ENCODE measurements at regions not wholly inside any gene's neighbourhood (a gene's known extent, or its start where the extent isn't known, plus 50 kb on each side); places are given as distances from the start of the nearest gene placed in this dataset. TPM values are rescaled to one million over a fixed set of nuclear protein-coding genes. Genes with fewer than 3 reads are reported as not detected.

DNA sequence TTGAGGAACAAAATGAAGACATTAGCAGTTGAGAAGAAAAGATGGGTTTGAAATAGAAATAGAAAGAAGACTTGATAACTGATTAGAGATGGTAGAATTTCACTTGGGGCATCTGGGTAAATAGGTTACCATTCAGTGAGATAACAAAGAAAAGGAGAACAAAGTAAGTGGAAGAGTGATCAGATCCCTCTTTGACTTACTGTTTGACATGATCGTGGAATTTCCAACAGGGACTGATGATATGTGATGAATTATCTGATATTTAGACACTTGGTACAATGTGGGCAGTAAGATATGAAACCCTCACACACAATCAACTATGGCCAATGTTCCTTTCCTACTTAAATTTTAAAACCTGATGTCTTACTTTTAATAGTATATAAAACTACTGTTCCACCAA, 70.1 kb upstream of the STARD4 start:
- DNase-seq (ENCODE audit: low spot score): no peak

DNA sequence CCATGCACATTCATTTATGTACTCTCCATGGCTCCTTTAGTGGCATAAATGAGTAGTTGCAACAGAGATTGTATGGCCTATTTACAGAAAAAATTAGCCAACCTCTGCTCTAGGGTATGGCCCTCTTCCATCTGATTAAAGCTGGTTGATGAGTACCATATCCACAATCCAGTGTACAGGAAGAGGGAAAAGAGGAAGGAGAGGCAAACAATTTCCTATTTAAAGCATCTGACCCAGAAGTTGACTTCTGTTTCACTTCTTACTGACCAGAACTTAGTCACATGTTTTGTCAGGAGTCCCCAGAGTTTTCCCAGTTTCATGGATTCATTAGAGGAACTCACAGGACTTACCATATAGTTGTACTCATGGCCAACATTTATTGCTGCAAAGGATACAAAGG, 68.6 kb upstream of the STARD4 start:
- no peak for DNase-seq (ENCODE audit: low spot score)

DNA sequence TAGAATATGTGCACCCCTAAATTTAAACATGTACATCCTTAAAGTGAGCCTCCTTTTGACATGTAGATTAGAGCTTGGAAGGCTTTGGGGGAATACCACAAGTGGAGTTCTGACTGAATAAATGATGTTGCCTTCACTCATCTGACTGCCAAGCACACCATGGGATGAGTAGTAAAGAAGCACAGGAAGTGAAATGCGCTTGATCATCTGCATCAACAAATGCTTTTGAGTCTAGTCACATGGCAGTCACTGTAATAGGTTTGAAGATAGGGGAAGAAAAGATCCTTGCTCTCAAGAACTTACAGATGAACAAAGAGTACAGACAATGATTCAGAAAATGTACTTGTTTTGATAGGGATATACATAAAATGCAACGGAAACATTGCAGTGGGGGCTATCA, 62.0 kb upstream of the STARD4 start:
- no peak for DNase-seq (ENCODE audit: low spot score)

DNA sequence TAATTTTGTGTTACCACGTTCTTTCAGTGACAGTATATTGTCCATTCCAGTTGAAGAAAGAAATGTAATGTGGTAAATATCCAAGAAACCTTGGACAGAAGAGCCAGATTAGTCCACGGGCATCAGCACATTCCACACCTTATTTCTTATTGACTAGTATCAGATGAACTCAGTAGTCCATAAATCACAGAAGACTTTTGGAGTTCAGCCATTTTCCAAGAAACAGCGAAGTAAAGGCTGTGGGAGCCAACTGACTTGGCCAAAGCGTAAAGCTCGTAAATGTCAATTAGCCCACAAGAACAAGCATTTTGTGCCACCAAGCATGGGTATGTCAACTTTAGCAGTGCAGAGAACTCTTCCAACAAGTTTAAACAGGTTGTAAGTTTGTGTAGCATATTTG, 60.2 kb upstream of the STARD4 start:
- no peak for DNase-seq (ENCODE audit: low spot score)

DNA sequence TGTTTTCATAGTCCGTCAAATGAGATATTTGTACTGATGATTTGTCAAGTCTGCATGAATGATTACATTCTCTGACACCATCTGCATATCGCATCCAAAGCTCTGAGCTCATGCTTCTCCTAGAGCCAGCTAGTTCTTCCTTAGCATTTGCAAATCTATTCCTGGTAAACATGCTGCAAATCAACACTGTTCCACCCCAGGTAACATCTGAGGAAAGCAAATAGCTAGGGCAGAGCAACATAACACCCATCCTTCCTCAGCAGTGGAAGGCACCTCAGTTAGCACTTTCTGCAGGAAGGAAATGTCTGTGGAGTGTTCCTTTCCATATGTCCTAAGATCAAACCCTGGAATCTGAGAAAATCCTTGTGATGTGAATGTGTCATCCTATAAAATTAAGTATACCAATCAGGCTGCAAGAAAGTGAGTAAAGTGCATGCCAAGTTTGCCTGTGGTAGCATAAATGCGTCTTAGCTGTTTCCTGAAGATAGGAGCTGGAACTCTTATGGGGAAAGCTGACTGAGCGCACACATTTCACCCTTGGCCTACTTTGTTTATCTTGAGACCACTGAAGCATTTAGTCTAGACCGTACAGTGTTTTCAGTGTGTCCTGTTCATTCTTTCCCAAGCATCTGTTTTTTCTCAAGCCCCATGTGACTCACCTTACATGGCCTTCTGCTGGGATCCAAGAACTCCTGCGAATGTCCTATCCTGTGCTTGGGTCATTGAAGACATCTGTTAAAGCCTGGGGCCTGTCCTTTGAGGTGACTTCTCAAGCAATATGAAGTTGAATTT, 50.9 kb upstream of the STARD4 start:
- no peak for DNase-seq (ENCODE audit: low spot score)

DNA sequence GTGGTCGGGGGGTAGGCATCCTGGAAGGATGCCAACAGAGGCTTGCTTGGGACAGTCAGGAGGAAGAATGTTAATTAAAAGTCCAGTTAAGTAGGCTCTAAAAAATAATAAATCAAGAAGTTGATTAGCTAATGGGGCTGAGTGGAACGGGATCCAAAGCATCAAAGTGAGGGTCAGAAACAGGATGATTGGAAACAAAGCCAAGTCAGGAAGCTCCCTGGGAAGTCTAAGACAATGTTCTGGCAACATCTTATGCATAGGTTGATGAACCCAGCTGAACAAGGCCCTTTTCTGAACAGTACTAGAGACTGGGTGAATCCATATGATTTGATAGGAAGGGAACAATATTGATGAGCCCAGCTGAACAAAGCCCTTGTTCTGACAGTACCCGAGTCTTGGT, 50.2 kb upstream of the STARD4 start:
- no peak for DNase-seq (ENCODE audit: low spot score)

Small RNAs in the stretch of these regions (small RNA-seq; reads per million reads assigned to genes)
- gene AC008967.1 (not detected), gene HMGN1P13 (not detected)

Data from HT-29 (cell line).